Mesenchymal stem cell (in vitro differentiated cells and primary cell): ENCODE measurements at regions not wholly inside any gene's neighbourhood (a gene's known extent, or its start where the extent isn't known, plus 50 kb on each side); places are given as distances from the start of the nearest gene placed in this dataset.

Source experiments
- DNase-seq: peaks from one replicate; pipeline ENCODE4 v3.0.0-alpha.2; 2013
- H2AFZ ChIP-seq: one replicate; pipeline ENCODE4 v1.6.1; 2013; ENCODE audit warnings: low read depth, mild to moderate bottlenecking, control low read depth, inconsistent platforms, low read length, moderate library complexity
- H2AK5ac ChIP-seq: 2 replicates; pipeline ENCODE4 v1.6.1; 2013; ENCODE audit warnings: low read length, moderate library complexity, mild to moderate bottlenecking, inconsistent platforms; ENCODE audit not compliant: severe bottlenecking
- H2BK120ac ChIP-seq: one replicate; pipeline ENCODE4 v1.6.1; 2013; ENCODE audit warnings: low read depth, mild to moderate bottlenecking, inconsistent platforms, low read length, moderate library complexity
- H2BK12ac ChIP-seq, 2 experiments: one replicate each; pipeline ENCODE4 v1.6.1; 2013; ENCODE audit warnings: inconsistent platforms in 2 of 2, low read length in 2 of 2, mild to moderate bottlenecking in 2 of 2, moderate library complexity in 2 of 2, control low read depth in 1 of 2
- H2BK15ac ChIP-seq: one replicate; pipeline ENCODE4 v1.6.1; 2013; ENCODE audit warnings: mild to moderate bottlenecking, low read depth, inconsistent platforms; ENCODE audit not compliant: poor library complexity, severe bottlenecking
- H2BK5ac ChIP-seq: 2 replicates; pipeline ENCODE4 v1.6.1; 2013; ENCODE audit warnings: low read depth, mild to moderate bottlenecking, low read length, control low read depth, inconsistent platforms; ENCODE audit not compliant: poor library complexity, severe bottlenecking
- H3K14ac ChIP-seq, 2 experiments: one replicate each; pipeline ENCODE4 v1.6.1; 2013; ENCODE audit warnings: inconsistent platforms in 2 of 2, low read length in 2 of 2, control low read depth in 1 of 2, mild to moderate bottlenecking in 1 of 2, moderate library complexity in 1 of 2
- H3K18ac ChIP-seq, 2 experiments: one replicate each; pipeline ENCODE4 v1.6.1; 2013; ENCODE audit warnings: inconsistent platforms in 2 of 2, low read length in 2 of 2, control low read depth in 1 of 2, low read depth in 1 of 2, mild to moderate bottlenecking in 1 of 2
- H3K23ac ChIP-seq, 2 experiments: one replicate each; pipeline ENCODE4 v1.6.1; 2013; ENCODE audit warnings: inconsistent platforms in 2 of 2, low read length in 2 of 2, mild to moderate bottlenecking in 2 of 2, moderate library complexity in 2 of 2, control low read depth in 1 of 2
- H3K27ac ChIP-seq: 2 replicates; pipeline ENCODE4 v1.5.1; 2013; ENCODE audit warnings: mild to moderate bottlenecking, moderate library complexity, low read length, control low read depth, inconsistent platforms; ENCODE audit not compliant: poor library complexity, severe bottlenecking
- H3K27me3 ChIP-seq, 2 experiments: 2 replicates each; pipeline versions ENCODE4 v1.6.1 to v1.7.0; 2013; ENCODE audit warnings: low read length in 2 of 2, mild to moderate bottlenecking in 2 of 2, moderate library complexity in 2 of 2, control low read depth in 1 of 2, inconsistent platforms in 1 of 2; ENCODE audit not compliant: control insufficient read depth in 1 of 2, insufficient read depth in 1 of 2
- H3K36me3 ChIP-seq, 2 experiments: 2 replicates each; pipeline versions ENCODE4 v1.6.1 to v1.7.0; 2013; ENCODE audit warnings: low read length in 2 of 2, control low read depth in 1 of 2, inconsistent platforms in 1 of 2, low read depth in 1 of 2, mild to moderate bottlenecking in 1 of 2; ENCODE audit not compliant: insufficient read depth in 2 of 2, control insufficient read depth in 1 of 2
- H3K4ac ChIP-seq, 2 experiments: one replicate each; pipeline ENCODE4 v1.6.1; 2013; ENCODE audit warnings: inconsistent platforms in 2 of 2, low read length in 2 of 2, mild to moderate bottlenecking in 2 of 2, moderate library complexity in 2 of 2, control low read depth in 1 of 2, low read depth in 1 of 2
- H3K4me1 ChIP-seq: 2 replicates; pipeline ENCODE4 v1.6.1; 2013; ENCODE audit warnings: low read depth, low read length, control low read depth; ENCODE audit not compliant: control insufficient read depth, insufficient read depth
- H3K4me2 ChIP-seq: 2 replicates; pipeline ENCODE4 v1.6.1; 2013; ENCODE audit warnings: low read length, mild to moderate bottlenecking, inconsistent platforms; ENCODE audit not compliant: poor library complexity, severe bottlenecking
- H3K4me3 ChIP-seq, 2 experiments: 2 replicates each; pipeline versions ENCODE4 v1.5.1 to v1.7.0; 2013; ENCODE audit warnings: low read length in 2 of 2, mild to moderate bottlenecking in 2 of 2, control low read depth in 1 of 2, low read depth in 1 of 2; ENCODE audit not compliant: insufficient read depth in 1 of 2
- H3K79me1 ChIP-seq: replicated peaks from 2 replicates; pipeline ENCODE4 v1.6.1; 2013; ENCODE audit warnings: mild to moderate bottlenecking, control low read depth, low read length, inconsistent platforms; ENCODE audit not compliant: poor library complexity, severe bottlenecking
- H3K9ac ChIP-seq: 2 replicates; pipeline ENCODE4 v1.7.0; 2013; ENCODE audit warnings: mild to moderate bottlenecking, low read length, moderate library complexity
- H3K9me3 ChIP-seq: 2 replicates; pipeline ENCODE4 v1.7.0; 2013; ENCODE audit warnings: mild to moderate bottlenecking, low read length; ENCODE audit not compliant: control insufficient read depth
- H4K8ac ChIP-seq: one replicate; pipeline ENCODE4 v1.6.1; 2013; ENCODE audit warnings: inconsistent platforms, mild to moderate bottlenecking, low read length, moderate library complexity
- H4K91ac ChIP-seq: one replicate; pipeline ENCODE4 v1.6.1; 2013; ENCODE audit warnings: mild to moderate bottlenecking, low read length, inconsistent platforms
- WGBS: methylation state at CpG from one replicate; pipeline ENCODE4 v1.1.7; 2013; ENCODE audit warnings: mixed read lengths; 5-methylcytosine and 5-hydroxymethylcytosine counted together

DNA sequence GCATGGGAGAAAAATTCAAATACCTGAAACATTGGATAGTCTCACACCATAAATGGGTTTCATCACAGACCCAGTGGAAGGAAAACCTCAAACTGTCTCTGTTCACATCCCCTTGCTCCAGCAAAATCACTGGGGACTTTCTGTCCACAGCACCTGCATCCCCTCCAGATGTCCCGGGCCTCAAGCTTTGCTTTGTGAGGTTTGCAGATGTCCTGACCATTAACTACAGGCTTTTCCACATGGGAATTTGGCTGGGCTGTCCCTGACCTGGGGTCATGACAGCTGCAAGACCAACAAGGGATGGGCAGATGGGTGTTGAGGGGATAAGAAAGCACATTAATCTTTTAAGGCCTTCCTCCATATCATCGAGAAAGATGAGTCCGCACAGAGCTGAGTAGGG, 427.9 kb downstream of the TXNL1 start:
- H4K8ac ChIP-seq, result no peak overlapping the region
- H3K4me3 ChIP-seq, result no peak overlapping the region
- H2AK5ac ChIP-seq, result no peak overlapping the region
- H3K27ac ChIP-seq, result no peak overlapping the region
- no peak overlapping the region for H2BK12ac ChIP-seq
- no peaks in the 10 kb centered on the region for H3K79me1 ChIP-seq
- H3K4me2 ChIP-seq, result no peak overlapping the region
- H3K18ac ChIP-seq, result no peak overlapping the region
- no peak overlapping the region for H3K9ac ChIP-seq
- H3K23ac ChIP-seq, result no peak overlapping the region
- H2BK120ac ChIP-seq, result no peak overlapping the region
- H2BK15ac ChIP-seq, result no peak overlapping the region
- DNase-seq, result no peak
- H3K36me3 ChIP-seq, result no peaks in the 10 kb centered on the region
- no peaks in the 10 kb centered on the region for H3K4me1 ChIP-seq
- no peaks in the 10 kb centered on the region for H3K9me3 ChIP-seq
- H3K14ac ChIP-seq, result no peak overlapping the region
- H3K27me3 ChIP-seq, result no peaks in the 10 kb centered on the region
- H2BK5ac ChIP-seq, result no peak overlapping the region
- no peak overlapping the region for H4K91ac ChIP-seq
- WGBS, result 79% methylated on average over 3 of the region's 3 CpGs
- no peak overlapping the region for H2AFZ ChIP-seq
- no peak overlapping the region for H3K4ac ChIP-seq

DNA sequence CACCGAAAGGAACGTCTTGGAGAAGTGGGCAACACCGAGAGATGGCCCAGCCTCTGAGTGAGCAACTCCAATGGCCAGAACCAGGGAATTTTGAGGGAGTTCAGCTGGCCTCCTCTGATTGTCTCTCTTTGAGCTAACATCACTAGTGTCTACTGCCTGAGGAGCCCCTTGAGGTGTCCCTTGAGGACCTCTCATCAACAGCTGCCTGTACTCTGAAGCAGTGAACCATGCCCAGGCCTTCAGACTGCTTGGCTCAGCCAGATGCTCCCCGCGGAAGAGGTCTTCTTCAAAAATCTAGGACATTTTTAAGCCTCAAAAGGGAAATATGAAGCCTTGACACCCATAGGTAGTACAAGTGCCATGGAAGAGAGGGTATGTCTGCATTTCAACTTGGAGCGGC, 430.4 kb downstream of the TXNL1 start:
- no peaks in the 10 kb centered on the region for H3K4me1 ChIP-seq
- H3K79me1 ChIP-seq, result no peaks in the 10 kb centered on the region
- no peak overlapping the region for H3K18ac ChIP-seq
- no peak overlapping the region for H2BK15ac ChIP-seq
- 90% methylated on average over 6 of the region's 6 CpGs for WGBS
- H3K36me3 ChIP-seq, result no peaks in the 10 kb centered on the region
- no peak overlapping the region for H2AK5ac ChIP-seq
- H4K91ac ChIP-seq, result no peak overlapping the region
- H3K4me3 ChIP-seq, result no peak overlapping the region
- no peak overlapping the region for H3K4ac ChIP-seq
- no peak overlapping the region for H2BK120ac ChIP-seq
- H4K8ac ChIP-seq, result no peak overlapping the region
- no peak overlapping the region for H3K4me2 ChIP-seq
- no peak overlapping the region for H3K27ac ChIP-seq
- no peak overlapping the region for H3K14ac ChIP-seq
- no peak overlapping the region for H2BK5ac ChIP-seq
- H3K27me3 ChIP-seq, result no peaks in the 10 kb centered on the region
- no peak for DNase-seq
- no peak overlapping the region for H3K9ac ChIP-seq
- no peak overlapping the region for H3K23ac ChIP-seq
- H3K9me3 ChIP-seq, result peaks cover 15% of the 10 kb centered on the region
- H2AFZ ChIP-seq, result no peak overlapping the region
- no peak overlapping the region for H2BK12ac ChIP-seq

DNA sequence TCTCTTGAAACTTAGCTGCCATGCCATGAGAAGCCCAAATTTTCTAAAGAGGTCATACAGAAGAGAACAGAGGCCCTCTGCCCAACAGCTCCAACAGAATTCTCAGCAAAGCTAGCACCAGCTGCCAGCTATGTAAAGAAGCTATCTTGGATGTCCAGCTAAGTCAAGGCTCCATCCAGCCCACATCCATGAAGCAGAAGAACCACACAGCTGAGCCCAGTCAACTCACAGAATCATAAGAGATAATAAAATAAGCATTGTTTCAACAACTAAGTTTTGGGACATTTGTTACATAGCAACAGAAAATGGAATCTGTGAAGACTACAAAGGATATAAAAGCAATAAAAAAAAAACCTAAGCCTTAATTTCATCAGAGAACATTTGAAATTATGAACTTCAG, 434.3 kb downstream of the TXNL1 start:
- H3K9me3 ChIP-seq, result peaks cover 15% of the 10 kb centered on the region
- no peak overlapping the region for H3K14ac ChIP-seq
- no peak overlapping the region for H2BK12ac ChIP-seq
- no peak for DNase-seq
- H3K4me1 ChIP-seq, result no peaks in the 10 kb centered on the region
- H3K36me3 ChIP-seq, result no peaks in the 10 kb centered on the region
- H3K27me3 ChIP-seq, result no peaks in the 10 kb centered on the region
- no peak overlapping the region for H3K23ac ChIP-seq
- H3K4me3 ChIP-seq, result no peak overlapping the region
- no peak overlapping the region for H4K8ac ChIP-seq
- no peak overlapping the region for H3K9ac ChIP-seq
- no peak overlapping the region for H2BK15ac ChIP-seq
- H3K27ac ChIP-seq, result no peak overlapping the region
- H2BK5ac ChIP-seq, result no peak overlapping the region
- H4K91ac ChIP-seq, result no peak overlapping the region
- no peak overlapping the region for H2BK120ac ChIP-seq
- no peak overlapping the region for H2AK5ac ChIP-seq
- no peak overlapping the region for H3K4ac ChIP-seq
- H3K79me1 ChIP-seq, result no peaks in the 10 kb centered on the region
- H3K4me2 ChIP-seq, result no peak overlapping the region
- no peak overlapping the region for H3K18ac ChIP-seq
- H2AFZ ChIP-seq, result no peak overlapping the region

GRCh38 chr18:56202678-56203077, 435.7 kb downstream of the TXNL1 start:
- H3K9ac ChIP-seq, result no peak overlapping the region
- H2AK5ac ChIP-seq, result no peak overlapping the region
- H3K27ac ChIP-seq, result no peak overlapping the region
- no peak overlapping the region for H3K18ac ChIP-seq
- H3K4ac ChIP-seq, result no peak overlapping the region
- no peak overlapping the region for H3K4me3 ChIP-seq
- peaks cover 15% of the 10 kb centered on the region for H3K9me3 ChIP-seq
- H4K8ac ChIP-seq, result no peak overlapping the region
- H3K79me1 ChIP-seq, result no peaks in the 10 kb centered on the region
- H2BK12ac ChIP-seq, result no peak overlapping the region
- H3K14ac ChIP-seq, result no peak overlapping the region
- H2BK5ac ChIP-seq, result no peak overlapping the region
- no peak overlapping the region for H3K4me2 ChIP-seq
- H3K23ac ChIP-seq, result no peak overlapping the region
- no peaks in the 10 kb centered on the region for H3K4me1 ChIP-seq
- no peak overlapping the region for H2BK15ac ChIP-seq
- H2AFZ ChIP-seq, result no peak overlapping the region
- WGBS, result 95% methylated on average over 3 of the region's 3 CpGs
- H3K27me3 ChIP-seq, result no peaks in the 10 kb centered on the region
- H2BK120ac ChIP-seq, result no peak overlapping the region
- no peak overlapping the region for H4K91ac ChIP-seq
- no peaks in the 10 kb centered on the region for H3K36me3 ChIP-seq
- no peak for DNase-seq
